Liver (tissue), 7 donors: ENCODE measurements at regions not wholly inside any gene's neighbourhood (a gene's known extent, or its start where the extent isn't known, plus 50 kb on each side); places are given as distances from the start of the nearest gene placed in this dataset.

Source experiments
- DNase-seq: peaks from one replicate; pipeline ENCODE4 v3.0.0-alpha.2; 2017; ENCODE audit warnings: low spot score
- H3K27ac ChIP-seq, 2 donors: one replicate each; pipeline ENCODE4 v1.7.0; 2013; ENCODE audit warnings: inconsistent platforms in 2 of 2, low read length in 2 of 2, control low read depth in 1 of 2, low read depth in 1 of 2, mild to moderate bottlenecking in 1 of 2
- H3K27me3 ChIP-seq, 4 donors: one replicate each; pipeline versions ENCODE4 v1.6.1 to v1.7.0; 2013; ENCODE audit warnings: low read length in 3 of 4, inconsistent platforms in 1 of 4, mild to moderate bottlenecking in 1 of 4, moderate library complexity in 1 of 4; ENCODE audit not compliant: control insufficient read depth in 4 of 4, insufficient read depth in 4 of 4
- H3K36me3 ChIP-seq, 4 donors: one replicate each; pipeline versions ENCODE4 v1.6.1 to v1.7.0; 2013; ENCODE audit warnings: low read length in 3 of 4, mild to moderate bottlenecking in 3 of 4, low read depth in 1 of 4, moderate library complexity in 1 of 4; ENCODE audit not compliant: control insufficient read depth in 4 of 4, insufficient read depth in 3 of 4
- H3K4me1 ChIP-seq, 4 donors: one replicate each; pipeline versions ENCODE4 v1.6.1 to v1.7.0; 2013; ENCODE audit warnings: low read length in 3 of 4, mild to moderate bottlenecking in 3 of 4, moderate library complexity in 1 of 4; ENCODE audit not compliant: control insufficient read depth in 4 of 4, insufficient read depth in 4 of 4
- H3K4me3 ChIP-seq, 3 donors: one replicate each; pipeline versions ENCODE4 v1.6.1 to v1.7.0; 2013; ENCODE audit warnings: low read length in 3 of 3, control low read depth in 1 of 3, low read depth in 1 of 3, mild to moderate bottlenecking in 1 of 3
- H3K9ac ChIP-seq, 2 donors: one replicate each; pipeline ENCODE4 v1.7.0; 2013; ENCODE audit warnings: low read length in 2 of 2, mild to moderate bottlenecking in 2 of 2, moderate library complexity in 2 of 2, control low read depth in 1 of 2, low read depth in 1 of 2
- H3K9me3 ChIP-seq, 4 donors: one replicate each; pipeline versions ENCODE4 v1.6.1 to v1.7.0; 2013; ENCODE audit warnings: low read length in 3 of 4; ENCODE audit not compliant: control insufficient read depth in 4 of 4
- ATF3 ChIP-seq: IDR thresholded peaks from 2 replicates; pipeline ENCODE4 v1.6.1; 2016; ENCODE audit warnings: antibody characterized with exemption
- FOXA1 ChIP-seq: IDR thresholded peaks from 2 replicates; pipeline ENCODE4 v1.6.1; 2016; ENCODE audit warnings: antibody characterized with exemption
- FOXA2 ChIP-seq: IDR thresholded peaks from 2 replicates; pipeline ENCODE4 v1.6.1; 2016; ENCODE audit warnings: antibody characterized with exemption
- HNF4A ChIP-seq, 2 donors: conservative IDR thresholded peaks; 2 replicates each; pipeline ENCODE4 v1.6.1; 2016; ENCODE audit warnings: antibody characterized with exemption in 2 of 2, mild to moderate bottlenecking in 2 of 2
- HNF4G ChIP-seq: IDR thresholded peaks from 2 replicates; pipeline ENCODE4 v1.6.1; 2016; ENCODE audit warnings: antibody characterized with exemption
- RAD21 ChIP-seq, 2 donors: IDR thresholded peaks; 2 replicates each; pipeline ENCODE4 v1.6.1; 2016; ENCODE audit warnings: antibody characterized with exemption in 2 of 2, mild to moderate bottlenecking in 2 of 2
- REST ChIP-seq: IDR thresholded peaks from 2 replicates; pipeline ENCODE4 v1.6.1; 2016; ENCODE audit warnings: antibody characterized with exemption, mild to moderate bottlenecking
- SP1 ChIP-seq: IDR thresholded peaks from 2 replicates; pipeline ENCODE4 v1.6.1; 2018; ENCODE audit warnings: antibody characterized with exemption, mild to moderate bottlenecking
- YY1 ChIP-seq: IDR thresholded peaks from 2 replicates; pipeline ENCODE4 v1.6.1; 2016; ENCODE audit warnings: antibody characterized with exemption, mild to moderate bottlenecking
- ZBTB33 ChIP-seq: IDR thresholded peaks from 2 replicates; pipeline ENCODE4 v1.6.1; 2016; ENCODE audit warnings: antibody characterized with exemption
- WGBS: extraction: QIAGEN DNeasy Blood & Tissue Kit; methylation state at CpG from one replicate; pipeline ENCODE4 v1.1.7; 2013; 5-methylcytosine and 5-hydroxymethylcytosine counted together
- donor health status: healthy.
- donor health status: healthy.
- donor health status: healthy.
- donor health status: healthy.

GRCh38 chr15:29990035-29990434 is 92.7 kb upstream of the GOLGA8J start:
- Histone ChIP-seq H3K4me1 (peaks cover 0 to 6% (median 2%) of the 10 kb centered on the region in 4 donors), H3K27ac (no peak overlapping the region), H3K36me3 (no peaks in the 10 kb centered on the region), H3K4me3 (no peak overlapping the region), H3K27me3 (no peaks in the 10 kb centered on the region), H3K9me3 (no peaks in the 10 kb centered on the region), H3K9ac (no peak overlapping the region)
- DNase-seq = no peak
- no peak for TF ChIP-seq FOXA2
- no peak for TF ChIP-seq HNF4A (conservative IDR thresholded peaks at IDR 0.05)
- TF ChIP-seq SP1 = no peak
- TF ChIP-seq FOXA1 = no peak
- no peak for TF ChIP-seq HNF4G
- TF ChIP-seq ATF3 = no peak
- WGBS = 56% methylated on average over 2 of the region's 2 CpGs

GRCh38 chr15:29988701-29989100 is 94.1 kb upstream of the GOLGA8J start:
- Histone ChIP-seq H3K9ac (no peak overlapping the region), H3K4me1 (no peaks in the 10 kb centered on the region), H3K27ac (no peak overlapping the region), H3K9me3 (no peaks in the 10 kb centered on the region), H3K36me3 (no peaks in the 10 kb centered on the region), H3K27me3 (no peaks in the 10 kb centered on the region), H3K4me3 (no peak overlapping the region)
- DNase-seq = no peak
- 65% methylated on average over 3 of the region's 3 CpGs for WGBS
- TF ChIP-seq YY1 (no peak), ZBTB33 (no peak), REST (no peak)

- DNase-seq = no peak
- Histone ChIP-seq H3K9ac (no peak overlapping the region), H3K27ac (no peak overlapping the region), H3K36me3 (no peaks in the 10 kb centered on the region), H3K4me3 (no peak overlapping the region), H3K4me1 (no peaks in the 10 kb centered on the region), H3K27me3 (no peaks in the 10 kb centered on the region), H3K9me3 (no peaks in the 10 kb centered on the region)
- 82% methylated on average over 2 of the region's 2 CpGs for WGBS
- no peak for TF ChIP-seq ATF3
- no peak for TF ChIP-seq FOXA2
- TF ChIP-seq REST = no peak
- no peak for TF ChIP-seq RAD21 (IDR thresholded peaks at IDR 0.05)
- TF ChIP-seq FOXA1 = no peak
- TF ChIP-seq SP1 = no peak
Observed at GRCh38 chr15:29986946-29987345, 95.8 kb upstream of the GOLGA8J start.
